ENCODE measurements at regions not wholly inside any gene's neighbourhood (a gene's known extent, or its start where the extent isn't known, plus 50 kb on each side); places are given as distances from the start of the nearest gene placed in this dataset.

DNA sequence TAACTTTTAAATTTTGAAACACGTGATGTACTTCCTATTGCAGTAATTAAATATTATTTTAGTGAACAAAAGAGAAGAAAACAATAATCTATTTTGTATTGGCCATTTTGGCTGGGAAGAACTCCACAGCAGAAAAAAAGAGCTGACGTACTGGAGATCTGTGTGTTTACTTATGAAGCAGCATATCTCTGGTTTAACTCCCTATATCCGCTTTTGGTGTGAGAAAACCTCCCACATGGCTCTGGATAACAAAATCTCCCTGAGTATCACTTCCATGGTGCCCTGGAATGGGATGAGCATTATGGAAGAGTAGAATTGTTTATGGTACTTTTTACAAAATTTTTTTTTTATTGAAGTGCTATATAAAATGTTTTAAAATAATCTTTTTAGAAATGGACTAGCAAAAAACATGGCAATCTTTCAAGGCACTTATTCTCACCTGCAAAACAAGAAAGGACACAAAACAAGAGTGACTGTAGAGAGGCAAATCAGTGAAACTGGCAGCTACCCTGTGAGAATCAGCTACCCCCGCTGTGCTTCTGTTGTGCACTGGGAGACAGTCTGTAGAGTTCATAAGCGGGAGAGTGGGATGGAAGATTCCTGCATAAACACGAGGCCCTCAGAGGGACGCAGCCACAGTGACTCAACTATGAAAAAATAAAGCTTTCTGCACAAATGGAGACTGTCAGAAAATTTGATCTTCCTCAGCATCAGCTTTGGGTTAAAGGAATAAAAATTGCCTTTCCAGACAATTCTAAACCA is 762.2 kb upstream of the HS6ST1 start:
- no peak overlapping the region for H3K4me2 ChIP-seq
- no peaks in the 10 kb centered on the region for H3K4me1 ChIP-seq
- no peak overlapping the region for H3K27ac ChIP-seq

DNA sequence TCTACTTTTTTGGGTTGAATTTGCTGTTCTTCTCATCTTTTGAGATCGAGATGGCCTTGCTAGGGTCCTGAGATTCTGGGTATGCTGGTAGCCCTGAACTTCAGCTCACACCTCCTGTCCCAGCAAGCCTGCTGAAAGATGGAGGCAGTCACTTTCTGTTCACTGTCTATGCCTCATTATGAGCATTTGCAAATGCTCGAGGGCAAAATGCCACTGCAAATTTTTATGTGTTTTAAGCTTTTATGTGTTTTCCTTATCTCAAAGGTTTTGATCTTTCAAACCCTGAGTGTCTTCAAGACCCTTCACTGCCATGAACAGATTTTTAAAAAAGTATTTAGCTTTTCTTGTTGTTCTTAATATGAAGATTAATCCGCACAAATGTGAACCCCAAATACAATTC is 766.7 kb upstream of the HS6ST1 start:
- no peak overlapping the region for H3K27ac ChIP-seq
- H4K20me1 ChIP-seq, result no peaks in the 10 kb centered on the region
- no peak overlapping the region for H3K4me2 ChIP-seq
- H3K36me3 ChIP-seq, result no peaks in the 10 kb centered on the region
- H3K27me3 ChIP-seq, result no peaks in the 10 kb centered on the region
- no peak overlapping the region for H3K9ac ChIP-seq
- H3K4me3 ChIP-seq, result no peak overlapping the region
- H3K4me1 ChIP-seq, result peaks cover 0 to 15% (median 9%) of the 10 kb centered on the region in 10 experiments; a peak in 14 of 20 replicates
- no peak for TF ChIP-seq Cebpa-rat (IDR thresholded peaks at IDR 0.05)
- no peaks in the 10 kb centered on the region for H3K9me3 ChIP-seq (replicated peaks in 1 of 11)

More for the DNA sequence above, 762.2 kb upstream of the HS6ST1 start:
- no peak for TF ChIP-seq Cebpa-rat (IDR thresholded peaks at IDR 0.05)
- no peaks in the 10 kb centered on the region for H3K36me3 ChIP-seq
- no peaks in the 10 kb centered on the region for H4K20me1 ChIP-seq
- H3K4me3 ChIP-seq, result no peak overlapping the region
- no peaks in the 10 kb centered on the region for H3K9me3 ChIP-seq (replicated peaks in 1 of 11)
- H3K27me3 ChIP-seq, result no peaks in the 10 kb centered on the region
- H3K9ac ChIP-seq, result no peak overlapping the region

DNA sequence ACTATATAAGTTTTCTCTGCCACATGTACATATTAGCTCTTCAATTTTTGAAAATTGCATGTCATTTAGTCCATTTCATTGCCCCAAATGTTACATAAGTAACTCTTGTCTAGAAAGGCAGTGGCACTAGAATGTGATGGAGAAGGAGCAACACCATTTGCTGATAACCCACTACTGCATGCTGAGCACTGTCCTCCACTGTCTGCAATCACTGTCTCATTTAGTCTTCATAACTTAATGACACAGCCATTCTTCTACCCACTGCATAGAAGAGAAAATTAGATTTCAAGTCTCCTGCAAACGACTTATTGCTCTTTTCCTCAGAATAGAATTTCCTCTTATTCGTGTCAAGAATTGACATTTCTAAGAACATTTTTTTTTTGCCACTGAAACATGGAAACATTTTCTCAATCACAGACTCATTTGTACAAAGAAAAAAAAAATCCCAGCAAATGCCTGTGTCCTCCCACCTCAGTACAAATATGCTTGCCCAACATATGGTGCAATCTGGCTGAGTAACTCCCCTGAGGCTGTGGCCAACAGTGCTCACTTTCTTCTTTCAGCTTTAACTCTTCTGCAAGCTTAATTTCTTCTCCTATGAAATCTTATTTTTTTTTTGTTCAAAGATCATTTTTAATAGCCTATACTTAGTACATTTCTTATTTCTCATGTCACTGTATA is 768.6 kb upstream of the HS6ST1 start:
- Histone ChIP-seq H3K9me3 (replicated peaks in 1 of 11) (no peaks in the 10 kb centered on the region), H3K4me2 (peak overlapping the region in 8 of 11 experiments; percentile 4 to 55 (median 26); a peak in 11 of 22 replicates), H3K27me3 (no peaks in the 10 kb centered on the region), H3K4me3 (no peak overlapping the region), H3K9ac (no peak overlapping the region), H4K20me1 (no peaks in the 10 kb centered on the region), H3K36me3 (no peaks in the 10 kb centered on the region), H3K4me1 (peaks cover 0 to 15% (median 9%) of the 10 kb centered on the region in 10 experiments; a peak in 14 of 20 replicates), H3K27ac (peak overlapping the region in 1 of 11 experiments; percentile 55; a peak in 2 of 22 replicates)
- TF ChIP-seq Cebpa-rat (IDR thresholded peaks at IDR 0.05), result peak in 2 of 11 experiments; percentile 12 to 67; a peak in 1 of 22 replicates

DNA sequence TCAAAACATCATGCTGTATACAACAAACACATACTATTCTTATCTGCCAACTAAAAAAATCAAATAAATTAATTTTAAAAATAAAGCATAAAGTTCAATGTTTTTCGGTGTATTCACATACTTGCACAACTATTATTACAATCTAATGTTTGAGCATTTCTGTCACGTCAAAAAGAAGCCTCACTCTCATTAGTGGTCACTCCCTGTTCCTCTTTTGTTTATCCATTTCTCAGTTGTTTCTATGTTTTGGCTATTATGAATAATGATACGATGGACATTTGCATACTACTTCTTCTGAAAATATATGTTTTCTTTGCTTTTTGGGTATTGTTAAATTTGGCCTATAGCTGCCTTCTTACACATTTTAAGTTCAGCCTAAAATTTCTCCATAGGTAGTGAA is 773.0 kb upstream of the HS6ST1 start:
- H3K4me1 ChIP-seq, result peaks cover 0 to 15% (median 9%) of the 10 kb centered on the region in 10 experiments; a peak in 14 of 20 replicates
- no peaks in the 10 kb centered on the region for H4K20me1 ChIP-seq
- no peaks in the 10 kb centered on the region for H3K9me3 ChIP-seq (replicated peaks in 1 of 11)
- no peak overlapping the region for H3K9ac ChIP-seq
- no peaks in the 10 kb centered on the region for H3K27me3 ChIP-seq
- H3K36me3 ChIP-seq, result no peaks in the 10 kb centered on the region
- H3K27ac ChIP-seq, result no peak overlapping the region
- H3K4me3 ChIP-seq, result no peak overlapping the region
- no peak for TF ChIP-seq Cebpa-rat (IDR thresholded peaks at IDR 0.05)
- H3K4me2 ChIP-seq, result no peak overlapping the region

DNA sequence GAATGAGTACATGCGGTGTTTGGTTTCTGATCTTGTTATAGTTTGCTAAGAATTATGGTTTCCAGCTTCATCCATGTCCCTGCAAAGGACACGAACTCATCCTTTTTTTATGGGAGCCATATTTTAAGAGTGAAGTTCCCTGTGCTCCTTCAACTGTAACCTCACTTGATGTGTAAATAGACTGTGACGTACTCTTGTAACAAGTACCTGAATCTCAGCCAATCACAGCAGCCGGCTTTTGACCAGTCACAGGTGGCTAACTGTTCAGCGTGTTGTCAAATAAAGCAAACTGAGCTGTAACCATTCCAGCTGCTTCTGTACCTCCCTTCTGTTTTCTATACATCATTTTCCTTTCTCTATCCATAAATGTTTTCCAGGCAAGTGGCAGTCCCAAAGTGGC is 774.3 kb upstream of the HS6ST1 start:
- H3K4me2 ChIP-seq, result no peak overlapping the region
- no peaks in the 10 kb centered on the region for H4K20me1 ChIP-seq
- H3K36me3 ChIP-seq, result no peaks in the 10 kb centered on the region
- H3K9me3 ChIP-seq (replicated peaks in 1 of 11), result no peaks in the 10 kb centered on the region
- H3K4me3 ChIP-seq, result no peak overlapping the region
- no peaks in the 10 kb centered on the region for H3K27me3 ChIP-seq
- no peak overlapping the region for H3K9ac ChIP-seq
- no peak for TF ChIP-seq Cebpa-rat (IDR thresholded peaks at IDR 0.05)
- peaks cover 0 to 5% (median 3%) of the 10 kb centered on the region in 10 experiments; a peak in 13 of 20 replicates for H3K4me1 ChIP-seq
- H3K27ac ChIP-seq, result no peak overlapping the region

DNA sequence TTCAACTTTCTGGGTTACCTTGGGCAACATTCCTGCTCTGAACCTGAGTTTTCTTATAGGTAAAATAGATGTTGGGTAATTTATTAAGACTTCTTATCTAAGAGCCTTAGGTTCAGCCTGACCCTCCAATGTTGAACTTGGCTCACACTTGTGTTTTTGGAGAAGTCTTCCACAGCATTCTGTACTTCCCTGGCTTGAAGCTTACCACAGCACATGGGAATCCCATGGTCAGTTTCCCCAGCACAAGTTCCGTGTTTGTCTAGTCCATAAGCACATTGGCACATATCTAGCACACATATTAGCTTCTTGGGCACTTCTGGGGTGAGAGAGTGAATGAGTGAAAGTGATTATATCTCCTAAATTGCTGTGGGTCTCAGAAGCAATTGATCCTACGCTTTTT is 782.5 kb upstream of the HS6ST1 start:
- peaks cover 0 to 6% (median 0%) of the 10 kb centered on the region in 10 experiments; a peak in 9 of 20 replicates for H3K4me1 ChIP-seq
- TF ChIP-seq Cebpa-rat (IDR thresholded peaks at IDR 0.05), result no peak
- no peak overlapping the region for H3K27ac ChIP-seq
- no peak overlapping the region for H3K9ac ChIP-seq
- H4K20me1 ChIP-seq, result no peaks in the 10 kb centered on the region
- no peaks in the 10 kb centered on the region for H3K36me3 ChIP-seq
- no peaks in the 10 kb centered on the region for H3K9me3 ChIP-seq (replicated peaks in 1 of 11)
- no peak overlapping the region for H3K4me2 ChIP-seq
- H3K27me3 ChIP-seq, result no peaks in the 10 kb centered on the region
- no peak overlapping the region for H3K4me3 ChIP-seq

DNA sequence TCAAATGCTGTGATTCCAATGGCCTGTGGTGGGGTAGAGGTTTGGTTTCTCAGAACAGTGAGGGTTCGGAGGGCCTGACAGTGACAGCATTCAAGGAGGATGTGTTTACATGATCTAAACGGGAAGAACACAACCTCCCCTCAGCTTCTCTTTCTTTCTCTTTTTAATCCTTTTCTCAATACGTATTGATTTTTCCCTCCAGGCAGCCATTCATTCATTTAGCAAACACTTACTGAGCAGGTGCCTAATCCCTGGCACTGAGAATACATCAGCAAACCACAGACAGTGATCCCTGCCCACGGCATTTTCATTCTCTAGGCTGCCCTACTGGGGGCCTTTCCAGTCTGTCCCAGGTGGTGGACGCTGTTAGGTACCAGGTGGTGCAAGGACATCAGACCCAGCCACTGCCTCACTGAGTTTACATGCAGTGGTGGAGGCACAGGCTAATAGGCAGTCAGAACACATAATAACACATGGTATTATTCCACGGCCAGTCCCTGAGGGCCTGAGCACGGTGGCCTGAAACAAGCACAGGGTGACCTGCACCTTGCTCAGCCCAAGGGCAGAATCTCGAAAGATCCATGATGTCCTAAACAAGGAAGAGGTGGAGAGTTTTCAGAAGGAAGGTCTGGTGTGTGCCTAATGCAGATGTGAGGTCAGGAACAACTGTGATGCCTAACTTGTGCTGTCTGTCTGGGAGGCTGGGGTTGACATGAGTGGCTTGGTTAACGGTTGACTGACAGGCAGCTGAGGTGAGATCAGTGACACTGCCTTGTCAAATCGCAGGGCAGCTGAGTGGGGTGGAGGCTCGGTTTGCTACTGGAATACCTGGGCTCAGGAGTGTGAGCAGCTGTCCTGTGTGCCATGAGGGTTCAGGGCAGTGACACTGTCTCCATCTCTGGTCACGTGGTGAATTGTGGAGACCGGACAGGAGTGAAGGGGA is 785.5 kb upstream of the HS6ST1 start:
- Histone ChIP-seq H3K4me2 (no peak overlapping the region), H3K9ac (no peak overlapping the region), H3K27ac (no peak overlapping the region), H3K4me1 (peaks cover 0 to 32% (median 13%) of the 10 kb centered on the region in 10 experiments; a peak in 13 of 20 replicates), H4K20me1 (no peaks in the 10 kb centered on the region), H3K27me3 (no peaks in the 10 kb centered on the region), H3K9me3 (replicated peaks in 1 of 11) (no peaks in the 10 kb centered on the region), H3K4me3 (no peak overlapping the region), H3K36me3 (no peaks in the 10 kb centered on the region)
- TF ChIP-seq Cebpa-rat (IDR thresholded peaks at IDR 0.05), result no peak

DNA sequence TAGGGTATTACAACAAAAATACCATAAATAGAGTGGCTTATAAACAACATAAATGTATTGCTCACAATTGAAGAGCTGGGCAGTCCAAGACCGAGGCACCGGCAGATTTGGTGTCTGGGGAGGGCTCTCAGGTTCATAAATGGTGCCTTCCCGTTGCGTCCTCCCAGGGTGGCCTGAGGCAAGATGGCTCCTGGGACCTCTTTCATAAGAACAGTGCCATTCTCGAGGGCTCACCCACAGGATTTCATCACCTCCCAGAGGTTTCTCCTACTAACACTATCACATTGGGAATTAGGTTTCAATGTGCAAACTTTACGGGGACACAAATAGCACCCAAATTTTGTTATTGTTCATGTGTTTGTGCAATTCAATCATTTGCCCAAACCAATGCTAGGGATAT is 793.5 kb upstream of the HS6ST1 start:
- TF ChIP-seq Cebpa-rat (IDR thresholded peaks at IDR 0.05), result no peak
- no peak overlapping the region for H3K27ac ChIP-seq
- H3K36me3 ChIP-seq, result no peaks in the 10 kb centered on the region
- no peak overlapping the region for H3K9ac ChIP-seq
- no peaks in the 10 kb centered on the region for H4K20me1 ChIP-seq
- H3K27me3 ChIP-seq, result no peaks in the 10 kb centered on the region
- H3K4me1 ChIP-seq, result peaks cover 0 to 16% (median 2%) of the 10 kb centered on the region in 10 experiments; a peak in 11 of 20 replicates
- no peak overlapping the region for H3K4me3 ChIP-seq
- no peak overlapping the region for H3K4me2 ChIP-seq
- H3K9me3 ChIP-seq (replicated peaks in 1 of 11), result no peaks in the 10 kb centered on the region

DNA sequence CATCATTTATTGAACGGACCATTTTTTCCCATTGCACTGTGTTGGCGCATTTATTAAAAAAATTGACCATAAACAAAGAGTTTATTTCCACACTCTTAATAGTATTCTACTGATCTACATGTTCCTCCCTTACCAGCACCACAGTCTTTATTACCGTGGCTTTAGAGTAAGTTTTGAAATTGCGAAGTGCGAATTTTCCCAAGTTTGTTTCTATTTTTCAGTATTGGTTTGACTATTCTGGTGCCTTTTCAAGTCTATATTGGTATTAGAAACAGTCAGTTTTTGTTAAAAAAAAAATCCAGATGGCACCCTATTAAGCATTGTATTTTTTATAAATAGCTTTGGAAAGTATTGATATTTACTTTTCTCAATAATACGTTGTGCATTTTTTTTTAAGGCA is 795.1 kb upstream of the HS6ST1 start:
- Histone ChIP-seq H3K27ac (no peak overlapping the region), H4K20me1 (no peaks in the 10 kb centered on the region), H3K9me3 (replicated peaks in 1 of 11) (no peaks in the 10 kb centered on the region), H3K9ac (no peak overlapping the region), H3K4me1 (0 out of 20 replicates have a peak, but pooled peaks cover 0 to 4% (median 0%) of the 10 kb centered on the region in 10 experiments), H3K36me3 (no peaks in the 10 kb centered on the region), H3K4me3 (no peak overlapping the region), H3K4me2 (no peak overlapping the region), H3K27me3 (no peaks in the 10 kb centered on the region)
- no peak for TF ChIP-seq Cebpa-rat (IDR thresholded peaks at IDR 0.05)

Data from BLaER1 treated with 17β-estradiol and CSF1 and Interleukin-3, amounts not matched to agents 10 nM and 100 nM (cell line).